Spleen (tissue), 11 donors: ENCODE measurements at regions not wholly inside any gene's neighbourhood (a gene's known extent, or its start where the extent isn't known, plus 50 kb on each side); places are given as distances from the start of the nearest gene placed in this dataset.

Experiments
- DNase-seq: peaks from one replicate; pipeline ENCODE4 v3.0.0-alpha.2; 2020
- H3K27ac ChIP-seq, 8 donors: fragments of 200-600 bp; sonication (generic) in 7 of 8; 1 replicate in 4 of 8; 2 replicates in 4 of 8; pipeline versions ENCODE4 v1.5.0 to v1.8.0; 2016 to 2021; ENCODE audit warnings: inconsistent platforms in 4 of 8, mild to moderate bottlenecking in 4 of 8, moderate library complexity in 1 of 8
- H3K27me3 ChIP-seq, 7 donors: fragments of 200-600 bp; sonication (generic) in 6 of 7; replicated peaks in 1 of 7; 1 replicate in 4 of 7; 2 replicates in 3 of 7; pipeline versions ENCODE4 v1.5.0 to v1.8.0; 2016 to 2021; ENCODE audit warnings: inconsistent platforms in 3 of 7, mild to moderate bottlenecking in 1 of 7
- H3K36me3 ChIP-seq, 6 donors: fragments of 200-600 bp; sonication (generic) in 5 of 6; 1 replicate in 4 of 6; 2 replicates in 2 of 6; pipeline versions ENCODE4 v1.5.0 to v1.8.0; 2016 to 2021; ENCODE audit warnings: inconsistent platforms in 2 of 6
- H3K4me1 ChIP-seq, 6 donors: fragments of 200-600 bp; sonication (generic) in 5 of 6; 1 replicate in 3 of 6; 2 replicates in 3 of 6; pipeline versions ENCODE4 v1.5.0 to v1.8.0; 2016 to 2021; ENCODE audit warnings: inconsistent platforms in 3 of 6
- H3K4me3 ChIP-seq, 8 donors: fragments of 200-600 bp; sonication (generic) in 7 of 8; 1 replicate in 4 of 8; 2 replicates in 4 of 8; pipeline versions ENCODE4 v1.5.0 to v1.8.0; 2016 to 2021; ENCODE audit warnings: inconsistent platforms in 4 of 8, mild to moderate bottlenecking in 4 of 8, moderate library complexity in 2 of 8
- H3K9me3 ChIP-seq, 8 donors: fragments of 200-600 bp; sonication (generic) in 7 of 8; 1 replicate in 4 of 8; 2 replicates in 4 of 8; pipeline versions ENCODE4 v1.5.0 to v1.8.0; 2016 to 2021; ENCODE audit warnings: inconsistent platforms in 4 of 8
- CTCF ChIP-seq, 11 experiments: fragments of 200-600 bp in 7 of 11; fragments of 450-650 bp in 4 of 11; sonication (generic) in 4 of 11; IDR thresholded peaks in 8 of 11; conservative IDR thresholded peaks in 3 of 11; 1 replicate in 7 of 11; 2 replicates in 4 of 11; pipeline versions ENCODE4 v1.4.0 to v1.8.0; 2016 to 2021; ENCODE audit warnings: antibody characterized with exemption in 11 of 11, inconsistent platforms in 4 of 11, mild to moderate bottlenecking in 1 of 11
- POLR2A ChIP-seq, 3 donors: fragments of 450-650 bp; IDR thresholded peaks; one replicate each; pipeline ENCODE4 v1.5.1; 2017; ENCODE audit warnings: antibody characterized with exemption in 3 of 3, mild to moderate bottlenecking in 1 of 3
- POLR2AphosphoS5 ChIP-seq, 3 donors: sonication (generic); formaldehyde crosslinking; IDR thresholded peaks; one replicate each; pipeline ENCODE4 v1.5.1; 2017; ENCODE audit warnings: antibody characterized with exemption in 3 of 3
- WGBS, 5 donors: extraction: QIAGEN DNeasy Blood & Tissue Kit in 3 of 5; methylation state at CpG; one replicate each; pipeline versions ENCODE4 v1.1.5 to v1.1.7; 2013 to 2018; 5-methylcytosine and 5-hydroxymethylcytosine counted together
- intact Hi-C: fragments of 100-400 bp; cut with DNase I; formaldehyde crosslinking; loops from one replicate; pipeline ENCODE4 v1.15.0; 2023; ENCODE audit warnings: low total_unique reads
- donor health status: healthy with polysubstance abuse.
- donor health status: DM: no; HTN: no; CAD: no; lungs with moderate emphysema.
- donor health status: DM: no; HTN: no; CAD: no.
- donor health status: Bipolar disorder and iron deficiency.
- donor health status: healthy.
- donor health status: DM: no; HTN: no; CAD: no.
- donor health status: DM: yes; HTN: yes; CAD: no.

GRCh38 chr6:19435755-19436154, 401.4 kb upstream of the ID4 start:
- H3K27ac ChIP-seq = no peak overlapping the region
- 67 to 93% (median 85%) methylated on average over 3 of the region's 3 CpGs for WGBS, 5 donors
- H3K9me3 ChIP-seq = no peaks in the 10 kb centered on the region
- H3K36me3 ChIP-seq = no peaks in the 10 kb centered on the region
- intact Hi-C loops = no loop called here
- H3K4me1 ChIP-seq = no peaks in the 10 kb centered on the region
- H3K4me3 ChIP-seq = no peak overlapping the region
- TF ChIP-seq CTCF (IDR thresholded peaks at IDR 0.05 in 8 of 11, conservative IDR thresholded peaks at IDR 0.05 in 3 of 11) = no peak
- TF ChIP-seq POLR2AphosphoS5 (IDR thresholded peaks at IDR 0.05) = no peak
- no peak for TF ChIP-seq POLR2A (IDR thresholded peaks at IDR 0.05)
- DNase-seq = no peak
- no peaks in the 10 kb centered on the region for H3K27me3 ChIP-seq

GRCh38 chr6:19438566-19439353, 398.4 kb upstream of the ID4 start:
- Histone ChIP-seq H3K36me3 (no peaks in the 10 kb centered on the region), H3K9me3 (no peaks in the 10 kb centered on the region), H3K27me3 (no peaks in the 10 kb centered on the region), H3K4me1 (no peaks in the 10 kb centered on the region), H3K27ac (no peak overlapping the region), H3K4me3 (no peak overlapping the region)
- DNase-seq = no peak
- intact Hi-C loops = no loop called here
- no peak for TF ChIP-seq POLR2AphosphoS5 (IDR thresholded peaks at IDR 0.05)
- no peak for TF ChIP-seq POLR2A (IDR thresholded peaks at IDR 0.05)
- TF ChIP-seq CTCF (IDR thresholded peaks at IDR 0.05 in 8 of 11, conservative IDR thresholded peaks at IDR 0.05 in 3 of 11) = no peak
- WGBS, 5 donors = 74 to 85% (median 83%) methylated on average over 8 of the region's 8 CpGs

- TF ChIP-seq CTCF (IDR thresholded peaks at IDR 0.05 in 8 of 11, conservative IDR thresholded peaks at IDR 0.05 in 3 of 11) (no peak), POLR2AphosphoS5 (IDR thresholded peaks at IDR 0.05) (no peak), POLR2A (IDR thresholded peaks at IDR 0.05) (no peak)
- no peaks in the 10 kb centered on the region for H3K9me3 ChIP-seq
- H3K4me1 ChIP-seq = no peaks in the 10 kb centered on the region
- intact Hi-C loops = no loop called here
- H3K27me3 ChIP-seq = no peaks in the 10 kb centered on the region
- H3K27ac ChIP-seq = no peak overlapping the region
- no peak overlapping the region for H3K4me3 ChIP-seq
- WGBS, 5 donors = 66 to 81% (median 71%) methylated on average over 3 of the region's 3 CpGs
- no peak for DNase-seq
- H3K36me3 ChIP-seq = no peaks in the 10 kb centered on the region
These were observed 396.6 kb upstream of the ID4 start for GRCh38 chr6:19440531-19440930.

GRCh38 chr6:19443411-19443810, 393.8 kb upstream of the ID4 start:
- H3K4me3 ChIP-seq = no peak overlapping the region
- intact Hi-C loops = no loop called here
- no peaks in the 10 kb centered on the region for H3K27me3 ChIP-seq
- H3K36me3 ChIP-seq = no peaks in the 10 kb centered on the region
- DNase-seq = no peak
- H3K4me1 ChIP-seq = no peaks in the 10 kb centered on the region
- TF ChIP-seq POLR2A (IDR thresholded peaks at IDR 0.05) = no peak
- TF ChIP-seq CTCF (IDR thresholded peaks at IDR 0.05 in 8 of 11, conservative IDR thresholded peaks at IDR 0.05 in 3 of 11) = no peak
- TF ChIP-seq POLR2AphosphoS5 (IDR thresholded peaks at IDR 0.05) = no peak
- peaks cover 0 to 17% (median 0%) of the 10 kb centered on the region in 8 donors for H3K9me3 ChIP-seq
- WGBS, 5 donors = 80 to 93% (median 86%) methylated on average over 3 of the region's 3 CpGs
- H3K27ac ChIP-seq = no peak overlapping the region
